Brain microvascular endothelial cell (primary cell): ENCODE measurements at regions not wholly inside any gene's neighbourhood (a gene's known extent, or its start where the extent isn't known, plus 50 kb on each side); places are given as distances from the start of the nearest gene placed in this dataset.

Source experiments
- DNase-seq: peaks from one replicate; pipeline ENCODE4 v3.0.0-alpha.2; 2020
- H3K27ac ChIP-seq: fragments of 250-450 bp; sonication (Bioruptor Pico); 2 replicates; pipeline ENCODE4 v1.5.1; 2020; ENCODE audit warnings: mild to moderate bottlenecking, moderate library complexity
- H3K27me3 ChIP-seq: fragments of 250-450 bp; sonication (Bioruptor Pico); replicated peaks from 2 replicates; pipeline ENCODE4 v1.5.1; 2020; ENCODE audit warnings: mild to moderate bottlenecking
- H3K36me3 ChIP-seq: fragments of 250-450 bp; sonication (Bioruptor Pico); replicated peaks from 2 replicates; pipeline ENCODE4 v1.5.1; 2020; ENCODE audit warnings: mild to moderate bottlenecking
- H3K4me3 ChIP-seq: 2 replicates; pipeline ENCODE4 v1.5.1; 2011; ENCODE audit warnings: low read depth, mild to moderate bottlenecking, control low read depth, low read length, moderate library complexity
- in situ Hi-C: cut with HindIII; loops from 2 replicates; pipeline ENCODE4 v1.10.0; 2017; ENCODE audit warnings: low sequenced_read_pairs, low pct_ligation_motif_present
- TF ChIP-seq, protein P1 (sequence below): IDR thresholded peaks from 2 replicates; pipeline ENCODE4 v1.5.1; 2011; ENCODE audit warnings: low read depth, mild to moderate bottlenecking, moderate library complexity, low read length, control low read depth, inconsistent platforms; ENCODE audit errors: missing control alignments

DNA sequence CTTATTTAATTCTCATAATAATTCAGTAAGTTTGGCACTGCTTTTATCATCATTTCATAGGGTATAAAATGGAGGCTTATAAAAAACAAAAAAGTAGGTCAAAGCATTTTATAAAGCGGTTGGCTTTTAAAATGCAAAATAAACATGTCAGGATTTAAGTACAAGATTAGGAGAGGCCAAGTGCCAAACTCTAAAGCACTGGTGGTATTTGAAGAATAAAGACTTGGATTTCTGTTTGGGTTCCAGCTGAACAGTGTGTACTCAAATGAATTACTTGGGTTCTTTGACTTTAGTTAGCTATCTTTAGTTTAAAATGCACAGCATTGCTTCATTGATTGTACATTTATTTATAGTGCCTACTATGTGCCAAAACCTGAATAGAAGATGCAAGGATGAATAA is 966.6 kb upstream of the SEL1L start:
- Histone ChIP-seq H3K36me3 (no peaks in the 10 kb centered on the region), H3K27me3 (no peaks in the 10 kb centered on the region), H3K27ac (no peak overlapping the region), H3K4me3 (no peak overlapping the region)
- in situ Hi-C loops: no loop called here
- TF ChIP-seq, protein P1, sequence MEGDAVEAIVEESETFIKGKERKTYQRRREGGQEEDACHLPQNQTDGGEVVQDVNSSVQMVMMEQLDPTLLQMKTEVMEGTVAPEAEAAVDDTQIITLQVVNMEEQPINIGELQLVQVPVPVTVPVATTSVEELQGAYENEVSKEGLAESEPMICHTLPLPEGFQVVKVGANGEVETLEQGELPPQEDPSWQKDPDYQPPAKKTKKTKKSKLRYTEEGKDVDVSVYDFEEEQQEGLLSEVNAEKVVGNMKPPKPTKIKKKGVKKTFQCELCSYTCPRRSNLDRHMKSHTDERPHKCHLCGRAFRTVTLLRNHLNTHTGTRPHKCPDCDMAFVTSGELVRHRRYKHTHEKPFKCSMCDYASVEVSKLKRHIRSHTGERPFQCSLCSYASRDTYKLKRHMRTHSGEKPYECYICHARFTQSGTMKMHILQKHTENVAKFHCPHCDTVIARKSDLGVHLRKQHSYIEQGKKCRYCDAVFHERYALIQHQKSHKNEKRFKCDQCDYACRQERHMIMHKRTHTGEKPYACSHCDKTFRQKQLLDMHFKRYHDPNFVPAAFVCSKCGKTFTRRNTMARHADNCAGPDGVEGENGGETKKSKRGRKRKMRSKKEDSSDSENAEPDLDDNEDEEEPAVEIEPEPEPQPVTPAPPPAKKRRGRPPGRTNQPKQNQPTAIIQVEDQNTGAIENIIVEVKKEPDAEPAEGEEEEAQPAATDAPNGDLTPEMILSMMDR: no peak
- no peak for DNase-seq

DNA sequence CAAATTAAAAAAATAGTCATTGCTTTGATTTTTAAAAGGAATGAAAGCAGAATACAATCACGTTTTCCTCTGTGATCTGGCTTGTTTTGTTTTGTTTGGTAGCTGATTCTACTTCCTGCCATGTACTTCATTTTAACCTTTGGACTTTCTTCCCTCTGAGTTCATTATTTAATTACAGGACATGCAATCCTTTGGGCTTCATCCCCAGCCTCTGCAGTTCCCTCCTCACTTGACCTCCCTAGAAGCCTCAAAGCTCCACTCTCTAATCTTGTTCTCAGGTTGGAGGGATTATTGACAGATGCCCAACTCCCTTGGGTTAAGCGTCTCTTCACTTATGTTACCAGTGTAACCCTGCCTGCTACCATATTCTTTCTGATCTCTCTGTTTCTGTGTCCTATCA is 967.9 kb upstream of the SEL1L start:
- Histone ChIP-seq H3K36me3 (no peaks in the 10 kb centered on the region), H3K27ac (no peak overlapping the region), H3K27me3 (no peaks in the 10 kb centered on the region), H3K4me3 (no peak overlapping the region)
- DNase-seq: no peak
- in situ Hi-C loops: no loop called here
- TF ChIP-seq, protein P1: no peak

DNA sequence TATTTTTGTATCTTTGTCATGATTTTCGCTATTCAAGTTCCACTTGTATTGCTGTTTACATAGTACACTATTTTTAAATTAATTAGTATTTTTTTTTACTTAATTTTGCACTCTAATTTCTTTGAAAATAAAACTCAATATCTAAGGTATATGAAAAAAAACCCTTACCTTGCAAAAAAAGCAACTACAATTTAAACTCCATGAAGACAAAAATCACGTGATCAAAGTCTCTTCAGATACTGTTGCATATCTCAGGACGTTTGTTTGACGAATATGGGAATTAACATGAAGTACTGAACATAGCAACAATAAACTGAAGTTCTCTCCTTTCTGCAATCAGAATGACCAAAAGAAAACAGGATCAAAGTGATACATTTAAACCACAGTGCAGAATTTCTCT is 968.4 kb upstream of the SEL1L start:
- TF ChIP-seq, protein P1: no peak
- H3K4me3 ChIP-seq: no peak overlapping the region
- in situ Hi-C loops: no loop called here
- no peaks in the 10 kb centered on the region for H3K36me3 ChIP-seq
- H3K27me3 ChIP-seq: no peaks in the 10 kb centered on the region
- no peak overlapping the region for H3K27ac ChIP-seq
- no peak for DNase-seq

DNA sequence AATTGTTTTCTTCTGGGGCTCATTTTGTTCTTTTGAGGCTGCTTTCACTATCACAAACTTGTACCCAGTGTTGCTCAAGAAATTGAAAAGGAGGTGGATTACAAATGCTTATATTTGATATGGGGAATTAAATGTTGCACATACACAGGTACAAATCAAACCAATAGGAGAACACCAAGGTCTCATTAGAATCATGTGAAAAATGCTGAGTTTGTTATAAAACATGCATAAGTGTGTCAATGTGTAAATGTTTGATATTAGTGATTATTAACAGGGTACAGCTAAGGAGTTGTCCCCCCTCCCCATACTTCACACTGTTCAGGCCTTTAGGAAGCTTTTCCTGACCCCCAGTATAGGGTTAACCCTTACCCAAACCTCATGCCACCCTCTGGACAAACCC is 971.2 kb upstream of the SEL1L start:
- in situ Hi-C loops: no loop called here
- Histone ChIP-seq H3K4me3 (no peak overlapping the region), H3K27me3 (no peaks in the 10 kb centered on the region), H3K27ac (no peak overlapping the region), H3K36me3 (no peaks in the 10 kb centered on the region)
- TF ChIP-seq, protein P1: no peak
- DNase-seq: no peak

DNA sequence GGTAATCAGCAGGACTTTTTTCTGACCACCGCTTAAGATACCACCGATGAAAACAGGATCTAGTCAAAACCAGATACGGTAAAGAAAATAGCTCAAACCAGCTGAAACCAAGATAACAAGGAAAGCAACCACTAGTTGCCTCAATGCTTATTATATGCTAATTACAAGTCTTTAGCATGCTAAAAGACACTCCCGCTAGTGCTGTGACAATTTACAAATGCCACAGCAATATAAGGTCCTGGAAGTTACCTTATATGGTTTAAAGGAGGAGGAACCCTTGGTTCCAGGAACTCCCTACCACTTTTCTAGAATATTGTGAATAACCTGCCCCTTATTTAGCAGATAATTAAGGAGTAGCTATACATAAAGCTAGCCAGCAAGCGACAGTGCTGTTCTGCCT is 976.4 kb upstream of the SEL1L start:
- no peaks in the 10 kb centered on the region for H3K27me3 ChIP-seq
- in situ Hi-C loops: no loop called here
- no peak overlapping the region for H3K27ac ChIP-seq
- no peaks in the 10 kb centered on the region for H3K36me3 ChIP-seq
- TF ChIP-seq, protein P1: no peak
- H3K4me3 ChIP-seq: no peak overlapping the region
- DNase-seq: no peak

DNA sequence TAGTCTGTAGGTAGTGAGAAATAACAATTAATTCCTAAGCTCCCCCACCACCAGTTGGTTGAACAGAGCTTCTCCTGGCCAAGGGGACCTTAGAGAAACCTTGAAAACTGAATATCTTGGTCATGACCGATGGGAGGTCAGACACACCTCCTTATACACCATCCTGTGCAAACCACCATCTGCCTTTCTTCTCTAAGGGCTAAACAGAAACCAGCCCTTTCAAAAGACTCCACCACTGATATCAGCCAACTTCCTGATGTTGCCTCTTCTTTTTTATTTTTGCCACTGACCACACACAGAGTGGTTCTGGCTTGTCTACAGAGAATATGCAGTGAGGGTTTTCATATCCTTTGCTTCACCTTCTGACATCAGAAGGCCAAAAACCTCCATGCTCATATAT is 977.7 kb upstream of the SEL1L start:
- Histone ChIP-seq H3K4me3 (no peak overlapping the region), H3K27me3 (no peaks in the 10 kb centered on the region), H3K27ac (no peak overlapping the region), H3K36me3 (no peaks in the 10 kb centered on the region)
- TF ChIP-seq, protein P1: no peak
- no peak for DNase-seq
- in situ Hi-C loops: no loop called here
